Endodermal cell (in vitro differentiated cells): ENCODE measurements at regions not wholly inside any gene's neighbourhood (a gene's known extent, or its start where the extent isn't known, plus 50 kb on each side); places are given as distances from the start of the nearest gene placed in this dataset.

ENCODE experiments used
- DNase-seq: peaks from one replicate; pipeline ENCODE4 v3.0.0-alpha.2; 2017
- H3K27ac ChIP-seq: 2 replicates; pipeline ENCODE4 v1.5.1; 2013; ENCODE audit warnings: mild to moderate bottlenecking, low read depth, low read length, moderate library complexity
- H3K27me3 ChIP-seq: 2 replicates; pipeline ENCODE4 v1.6.1; 2013; ENCODE audit warnings: mild to moderate bottlenecking, low read length, moderate library complexity; ENCODE audit not compliant: insufficient read depth, control insufficient read depth, poor library complexity, severe bottlenecking
- H3K36me3 ChIP-seq: 2 replicates; pipeline ENCODE4 v1.7.0; 2013; ENCODE audit warnings: mild to moderate bottlenecking, low read length, moderate library complexity; ENCODE audit not compliant: control insufficient read depth, insufficient read depth
- H3K4me1 ChIP-seq: one replicate; pipeline ENCODE4 v1.7.0; 2013; ENCODE audit warnings: low read length; ENCODE audit not compliant: control insufficient read depth, insufficient read depth
- H3K4me3 ChIP-seq: 2 replicates; pipeline ENCODE4 v1.5.1; 2013; ENCODE audit warnings: mild to moderate bottlenecking, low read length, moderate library complexity
- H3K9ac ChIP-seq: 2 replicates; pipeline ENCODE4 v1.6.1; 2013; ENCODE audit warnings: mild to moderate bottlenecking, low read length, moderate library complexity; ENCODE audit not compliant: poor library complexity, severe bottlenecking; ENCODE audit errors: extremely low read depth
- H3K9me3 ChIP-seq: 2 replicates; pipeline ENCODE4 v1.6.1; 2013; ENCODE audit warnings: mild to moderate bottlenecking, low read length, moderate library complexity; ENCODE audit not compliant: control insufficient read depth
- H3K27ac Mint-ChIP-seq: 2 replicates; pipeline ENCODE4 v1.8.0; 2020; ENCODE audit warnings: mixed read lengths
- H3K27me3 Mint-ChIP-seq: 2 replicates; pipeline ENCODE4 v1.8.0; 2021; ENCODE audit warnings: mild to moderate bottlenecking, mixed read lengths; ENCODE audit not compliant: insufficient read depth
- H3K36me3 Mint-ChIP-seq: 2 replicates; pipeline ENCODE4 v1.8.0; 2020; ENCODE audit warnings: low read depth, mixed read lengths
- H3K4me1 Mint-ChIP-seq: 2 replicates; pipeline ENCODE4 v1.8.0; 2020; ENCODE audit warnings: mixed read lengths
- H3K4me3 Mint-ChIP-seq: 2 replicates; pipeline ENCODE4 v1.8.0; 2020; ENCODE audit warnings: mild to moderate bottlenecking, moderate library complexity, mixed read lengths
- H3K9me3 Mint-ChIP-seq: 2 replicates; pipeline ENCODE4 v1.8.0; 2020; ENCODE audit warnings: mild to moderate bottlenecking, mixed read lengths
- WGBS, 2 experiments: methylation state at CpG; one replicate each; pipeline versions ENCODE4 v1.1.5 to v1.1.7; 2013; ENCODE audit warnings: missing lambda C conversion rate in 2 of 2, mixed read lengths in 1 of 2; ENCODE audit not compliant: insufficient coverage in 1 of 2, insufficient read length in 1 of 2; 5-methylcytosine and 5-hydroxymethylcytosine counted together
- TF ChIP-seq, protein P1 (sequence below): fragments of 200-600 bp; sonication (generic); conservative IDR thresholded peaks from 2 replicates; pipeline ENCODE4 v1.5.0; 2021; ENCODE audit warnings: antibody characterized with exemption, mild to moderate bottlenecking

DNA sequence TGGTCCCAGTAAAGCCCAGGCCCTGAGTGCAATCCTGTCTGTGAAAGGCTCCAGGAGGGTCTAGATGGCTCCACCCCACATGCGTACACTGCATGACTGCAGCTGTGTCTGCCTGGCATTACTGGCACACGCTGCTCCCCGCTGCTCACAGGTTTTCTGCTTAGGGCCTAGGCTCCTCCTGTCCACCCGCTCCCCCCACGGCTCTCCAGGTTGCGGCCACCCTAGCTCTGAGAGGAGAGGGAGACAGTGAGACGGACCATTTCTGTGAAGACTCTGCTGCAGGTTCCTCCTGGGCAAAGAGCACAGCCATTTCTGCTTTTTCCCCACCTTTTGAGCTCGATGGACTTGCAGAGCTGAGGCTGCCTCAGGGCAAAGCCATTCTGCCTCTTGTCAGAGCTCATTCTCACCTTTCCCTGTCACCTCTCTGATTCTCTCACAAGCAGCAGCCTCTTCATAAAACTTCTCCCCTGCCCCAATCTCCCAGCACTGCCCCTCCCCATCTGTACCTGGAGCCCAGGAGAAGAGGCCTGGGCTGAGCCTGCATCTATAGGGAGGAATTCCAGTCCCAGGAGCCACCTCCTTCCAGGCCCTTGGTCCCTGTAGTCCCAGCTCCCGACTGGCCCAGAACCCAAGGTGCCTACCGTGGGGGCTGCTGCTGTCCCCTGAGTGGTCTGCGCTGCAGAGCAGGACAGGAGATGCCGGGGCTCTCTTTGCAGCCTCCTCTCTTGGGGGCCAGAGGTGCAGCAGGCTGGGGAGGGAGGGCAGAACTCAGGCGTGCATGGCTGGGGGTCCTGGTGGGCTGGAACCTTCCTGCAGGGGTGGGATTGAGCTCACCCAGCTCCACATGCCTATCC is 433.7 kb upstream of the B3GAT1 start:
- H3K9me3 Mint-ChIP-seq = no peaks in the 10 kb centered on the region
- TF ChIP-seq, protein P1, sequence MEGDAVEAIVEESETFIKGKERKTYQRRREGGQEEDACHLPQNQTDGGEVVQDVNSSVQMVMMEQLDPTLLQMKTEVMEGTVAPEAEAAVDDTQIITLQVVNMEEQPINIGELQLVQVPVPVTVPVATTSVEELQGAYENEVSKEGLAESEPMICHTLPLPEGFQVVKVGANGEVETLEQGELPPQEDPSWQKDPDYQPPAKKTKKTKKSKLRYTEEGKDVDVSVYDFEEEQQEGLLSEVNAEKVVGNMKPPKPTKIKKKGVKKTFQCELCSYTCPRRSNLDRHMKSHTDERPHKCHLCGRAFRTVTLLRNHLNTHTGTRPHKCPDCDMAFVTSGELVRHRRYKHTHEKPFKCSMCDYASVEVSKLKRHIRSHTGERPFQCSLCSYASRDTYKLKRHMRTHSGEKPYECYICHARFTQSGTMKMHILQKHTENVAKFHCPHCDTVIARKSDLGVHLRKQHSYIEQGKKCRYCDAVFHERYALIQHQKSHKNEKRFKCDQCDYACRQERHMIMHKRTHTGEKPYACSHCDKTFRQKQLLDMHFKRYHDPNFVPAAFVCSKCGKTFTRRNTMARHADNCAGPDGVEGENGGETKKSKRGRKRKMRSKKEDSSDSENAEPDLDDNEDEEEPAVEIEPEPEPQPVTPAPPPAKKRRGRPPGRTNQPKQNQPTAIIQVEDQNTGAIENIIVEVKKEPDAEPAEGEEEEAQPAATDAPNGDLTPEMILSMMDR = no peak
- no peak overlapping the region for H3K27ac Mint-ChIP-seq
- no peak overlapping the region for H3K4me3 Mint-ChIP-seq
- Histone ChIP-seq H3K27me3 (no peaks in the 10 kb centered on the region), H3K4me3 (no peak overlapping the region), H3K9me3 (peaks cover 6% of the 10 kb centered on the region), H3K27ac (no peak overlapping the region), H3K36me3 (no peaks in the 10 kb centered on the region), H3K4me1 (peaks cover 6% of the 10 kb centered on the region), H3K9ac (no peak overlapping the region)
- WGBS, 2 experiments = 86 to 96% methylated on average over 3 to 13 of the region's 13 CpGs
- peaks cover 6% of the 10 kb centered on the region for H3K4me1 Mint-ChIP-seq
- no peak for DNase-seq
- H3K36me3 Mint-ChIP-seq = no peaks in the 10 kb centered on the region
- peaks cover 7% of the 10 kb centered on the region for H3K27me3 Mint-ChIP-seq

GRCh38 chr11:134844838-134845237 is 432.8 kb upstream of the B3GAT1 start:
- no peaks in the 10 kb centered on the region for H3K27me3 ChIP-seq
- no peak overlapping the region for H3K4me3 ChIP-seq
- Mint-ChIP-seq H3K36me3 (no peaks in the 10 kb centered on the region), H3K4me3 (no peak overlapping the region), H3K9me3 (no peaks in the 10 kb centered on the region), H3K27ac (no peak overlapping the region), H3K4me1 (peaks cover under 1% of the 10 kb centered on the region), H3K27me3 (peaks cover 13% of the 10 kb centered on the region)
- no peak overlapping the region for H3K27ac ChIP-seq
- peaks cover 1% of the 10 kb centered on the region for H3K4me1 ChIP-seq
- peaks cover 6% of the 10 kb centered on the region for H3K9me3 ChIP-seq
- TF ChIP-seq, protein P1 = no peak
- no peak overlapping the region for H3K9ac ChIP-seq
- DNase-seq = no peak
- WGBS, 2 experiments = 92% methylated on average over 6 to 8 of the region's 8 CpGs
- no peaks in the 10 kb centered on the region for H3K36me3 ChIP-seq

DNA sequence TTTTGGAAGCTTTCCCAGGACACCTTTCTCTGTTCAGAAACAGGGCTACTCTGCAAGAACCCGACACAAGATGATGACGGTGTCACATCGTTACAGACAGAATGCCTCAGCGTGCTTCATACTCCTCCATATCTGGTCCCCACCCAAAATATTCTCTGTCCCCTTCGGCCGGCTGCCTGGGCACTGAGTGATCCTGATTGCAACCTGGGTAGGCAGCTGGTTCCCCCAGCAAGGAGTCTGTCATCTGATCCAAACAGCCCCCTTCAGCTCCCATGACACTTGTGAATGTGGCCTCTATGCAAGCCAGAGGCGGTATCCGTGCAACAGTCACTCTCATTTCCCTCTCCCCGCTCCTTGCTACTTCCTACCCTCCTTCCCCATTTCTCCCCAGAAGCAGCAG is 431.7 kb upstream of the B3GAT1 start:
- no peak for DNase-seq
- Mint-ChIP-seq H3K27ac (no peak overlapping the region), H3K4me1 (no peaks in the 10 kb centered on the region), H3K27me3 (peaks cover 13% of the 10 kb centered on the region), H3K36me3 (no peaks in the 10 kb centered on the region), H3K4me3 (no peak overlapping the region), H3K9me3 (no peaks in the 10 kb centered on the region)
- H3K4me3 ChIP-seq = no peak overlapping the region
- H3K36me3 ChIP-seq = no peaks in the 10 kb centered on the region
- H3K9me3 ChIP-seq = peaks cover 4% of the 10 kb centered on the region
- no peak overlapping the region for H3K27ac ChIP-seq
- H3K27me3 ChIP-seq = no peaks in the 10 kb centered on the region
- 95 to 97% methylated on average over 5 to 9 of the region's 9 CpGs for WGBS, 2 experiments
- no peaks in the 10 kb centered on the region for H3K4me1 ChIP-seq
- no peak overlapping the region for H3K9ac ChIP-seq
- TF ChIP-seq, protein P1 = no peak
